ENCODE measurements at regions not wholly inside any gene's neighbourhood (a gene's known extent, or its start where the extent isn't known, plus 50 kb on each side); places are given as distances from the start of the nearest gene placed in this dataset.
"Not testable (repeated sequence)": the region's sequence is repeated elsewhere in the genome, so short reads cannot be mapped to it uniquely, and the experiment has no call there.

DNA sequence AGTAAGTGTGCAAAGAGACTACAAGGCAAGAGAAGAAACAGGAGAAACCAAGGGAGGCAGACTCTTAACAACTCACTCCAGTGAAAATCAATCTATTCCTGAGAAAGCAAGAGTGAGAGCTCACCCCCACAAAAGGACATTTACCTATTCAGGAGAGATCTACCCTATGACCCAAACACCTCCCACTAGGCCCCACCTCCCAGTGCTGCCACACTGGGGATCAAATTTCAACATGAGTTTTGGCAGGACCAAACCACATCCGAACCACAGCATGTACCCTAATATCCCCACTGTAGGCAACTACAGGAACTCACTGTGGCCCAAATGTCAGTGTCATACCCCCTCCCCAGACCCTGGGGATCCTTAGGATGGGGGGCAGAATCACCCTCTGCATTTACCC, 526.2 kb upstream of the B3GAT1 start:
- no peak for DNase-seq (ENCODE audit: extremely low read depth, low read depth)
- TF ChIP-seq, protein P1, sequence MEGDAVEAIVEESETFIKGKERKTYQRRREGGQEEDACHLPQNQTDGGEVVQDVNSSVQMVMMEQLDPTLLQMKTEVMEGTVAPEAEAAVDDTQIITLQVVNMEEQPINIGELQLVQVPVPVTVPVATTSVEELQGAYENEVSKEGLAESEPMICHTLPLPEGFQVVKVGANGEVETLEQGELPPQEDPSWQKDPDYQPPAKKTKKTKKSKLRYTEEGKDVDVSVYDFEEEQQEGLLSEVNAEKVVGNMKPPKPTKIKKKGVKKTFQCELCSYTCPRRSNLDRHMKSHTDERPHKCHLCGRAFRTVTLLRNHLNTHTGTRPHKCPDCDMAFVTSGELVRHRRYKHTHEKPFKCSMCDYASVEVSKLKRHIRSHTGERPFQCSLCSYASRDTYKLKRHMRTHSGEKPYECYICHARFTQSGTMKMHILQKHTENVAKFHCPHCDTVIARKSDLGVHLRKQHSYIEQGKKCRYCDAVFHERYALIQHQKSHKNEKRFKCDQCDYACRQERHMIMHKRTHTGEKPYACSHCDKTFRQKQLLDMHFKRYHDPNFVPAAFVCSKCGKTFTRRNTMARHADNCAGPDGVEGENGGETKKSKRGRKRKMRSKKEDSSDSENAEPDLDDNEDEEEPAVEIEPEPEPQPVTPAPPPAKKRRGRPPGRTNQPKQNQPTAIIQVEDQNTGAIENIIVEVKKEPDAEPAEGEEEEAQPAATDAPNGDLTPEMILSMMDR (IDR thresholded peaks at IDR 0.05; ENCODE audit: low read depth, low read length), result no peak

DNA sequence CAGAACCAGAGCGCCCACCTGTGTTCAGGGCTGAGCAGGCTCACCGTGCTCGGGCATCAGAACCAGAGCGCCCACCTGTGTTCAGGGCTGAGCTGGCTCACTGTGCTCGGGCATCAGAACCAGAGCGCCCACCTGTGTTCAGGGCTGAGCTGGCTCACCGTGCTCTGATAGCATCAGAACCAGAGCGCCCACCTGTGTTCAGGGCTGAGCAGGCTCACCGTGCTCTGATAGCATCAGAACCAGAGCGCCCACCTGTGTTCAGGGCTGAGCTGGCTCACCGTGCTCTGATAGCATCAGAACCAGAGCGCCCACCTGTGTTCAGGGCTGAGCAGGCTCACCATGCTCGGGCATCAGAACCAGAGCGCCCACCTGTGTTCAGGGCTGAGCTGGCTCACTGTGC, 525.2 kb upstream of the B3GAT1 start:
- DNase-seq (ENCODE audit: extremely low read depth, low read depth), result not testable (repeated sequence)

DNA sequence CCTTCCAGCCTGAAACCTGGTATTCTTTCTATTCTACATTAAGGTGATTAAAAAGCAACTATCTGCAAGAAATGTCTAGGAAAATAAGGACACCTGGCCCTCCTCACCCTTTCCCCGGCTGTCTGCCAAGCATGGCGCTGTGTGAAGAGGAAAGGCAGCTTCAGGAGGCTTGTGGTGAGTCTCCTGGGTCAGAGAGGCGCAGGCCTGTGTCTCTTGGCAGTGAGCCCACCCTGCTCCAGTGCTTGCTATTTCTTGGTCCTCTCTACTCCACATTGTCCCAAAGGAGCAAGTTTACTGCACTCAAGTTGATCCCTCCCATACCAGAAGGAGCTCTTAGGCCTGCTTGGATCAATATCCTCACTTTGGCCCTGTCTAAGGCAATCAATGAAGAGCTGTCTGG, 520.7 kb upstream of the B3GAT1 start:
- TF ChIP-seq, protein P1 (IDR thresholded peaks at IDR 0.05; ENCODE audit: low read depth, low read length), result no peak
- no peak for DNase-seq (ENCODE audit: extremely low read depth, low read depth)

DNA sequence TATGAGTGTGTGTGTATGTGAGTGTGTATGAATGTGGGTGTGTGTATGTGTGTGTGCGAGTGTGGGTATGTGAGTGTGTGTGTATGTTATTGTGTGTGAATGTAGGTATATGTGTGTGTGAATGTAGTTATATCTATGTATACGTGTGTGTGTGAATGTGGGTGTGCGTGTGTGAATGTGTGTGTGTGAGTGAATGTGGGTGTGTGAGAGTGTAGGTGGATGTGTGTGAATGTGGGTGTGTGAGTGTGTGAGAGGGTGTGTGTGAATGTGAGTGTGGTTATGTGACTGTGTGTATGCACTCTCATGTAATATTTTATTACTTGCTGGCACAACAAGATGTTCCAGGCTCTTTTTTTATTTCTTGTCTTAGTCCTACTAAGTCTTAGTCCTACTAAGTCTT, 513.4 kb upstream of the B3GAT1 start:
- TF ChIP-seq, protein P1 (IDR thresholded peaks at IDR 0.05; ENCODE audit: low read depth, low read length), result no peak

DNA sequence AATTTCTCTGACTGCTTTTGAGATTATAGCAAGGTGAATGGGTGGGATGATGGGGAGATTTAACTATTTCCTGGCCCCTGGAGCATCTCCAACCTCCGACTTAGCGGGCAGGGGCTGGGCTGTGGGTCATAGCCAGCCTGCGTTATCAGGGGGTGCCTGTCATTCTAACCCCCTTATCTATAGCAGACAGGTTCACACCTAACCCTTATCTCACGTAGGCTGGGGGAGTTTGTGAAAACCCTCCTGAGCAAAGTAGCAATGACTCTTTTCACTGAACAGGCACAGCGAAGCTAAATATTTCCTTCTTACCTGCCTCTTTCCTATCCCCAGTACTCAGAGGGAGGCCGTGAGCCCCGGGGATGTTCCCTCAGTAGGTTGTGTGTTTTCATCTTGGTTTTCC, 511.4 kb upstream of the B3GAT1 start:
- DNase-seq (ENCODE audit: extremely low read depth, low read depth), result no peak
- TF ChIP-seq, protein P1 (IDR thresholded peaks at IDR 0.05; ENCODE audit: low read depth, low read length), result no peak

More for the DNA sequence above, 513.4 kb upstream of the B3GAT1 start:
- DNase-seq (ENCODE audit: extremely low read depth, low read depth), result no peak

DNA sequence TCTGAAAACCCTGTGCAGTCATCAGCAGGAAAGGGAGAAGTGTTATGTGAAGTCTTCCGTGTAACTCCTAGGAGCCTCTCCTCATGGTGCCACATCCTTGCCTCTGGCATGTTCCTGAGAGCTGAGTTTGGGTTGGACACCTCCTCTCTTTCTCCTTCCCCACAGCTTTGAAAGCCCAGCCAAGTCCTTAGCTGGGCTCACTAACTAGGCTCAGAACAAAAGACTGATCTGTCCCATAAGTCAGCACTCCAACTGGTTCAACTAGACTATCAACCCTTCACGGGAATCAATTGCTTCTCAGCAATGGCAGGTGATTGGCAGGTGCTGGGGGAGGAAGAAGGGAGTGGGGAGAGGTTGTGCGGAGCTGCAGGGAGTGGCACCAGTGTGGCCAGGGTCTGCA, 509.9 kb upstream of the B3GAT1 start:
- TF ChIP-seq, protein P1 (IDR thresholded peaks at IDR 0.05; ENCODE audit: low read depth, low read length), result no peak
- no peak for DNase-seq (ENCODE audit: extremely low read depth, low read depth)

DNA sequence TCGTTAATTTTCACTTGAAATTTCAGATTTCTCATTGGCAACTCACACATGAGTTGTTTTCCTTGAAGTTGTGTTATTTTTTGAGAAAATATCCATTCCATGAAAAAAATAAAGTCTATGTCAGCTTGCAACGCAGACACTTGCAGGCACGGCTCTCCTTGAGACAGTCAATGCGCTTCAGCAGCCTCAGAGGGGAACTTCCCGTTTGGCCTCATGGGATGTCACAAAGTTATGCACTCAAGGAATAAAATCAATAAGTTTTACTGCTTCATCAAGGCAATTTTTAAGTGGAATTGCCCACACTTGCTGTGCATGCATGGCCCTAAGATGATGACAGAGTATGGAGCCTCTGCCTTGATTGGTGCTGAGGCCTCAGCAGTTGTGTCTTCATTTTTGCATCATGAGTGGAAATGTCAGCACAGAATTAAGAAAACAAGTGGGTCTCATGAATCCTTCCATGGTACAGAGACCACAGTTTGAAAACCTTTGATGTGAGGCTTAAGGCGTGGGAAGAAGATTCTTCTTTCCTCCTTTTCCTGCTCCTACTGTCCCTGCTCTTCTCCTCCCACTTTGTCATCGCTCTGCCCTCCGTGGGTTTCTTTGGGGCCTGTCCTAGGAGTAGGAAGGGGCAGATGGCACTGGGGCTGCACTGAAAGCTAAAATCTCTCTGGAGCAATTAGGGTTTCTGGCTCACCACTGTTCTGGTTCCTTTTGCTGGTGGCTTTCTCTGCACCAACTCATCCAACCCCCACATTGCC, 509.0 kb upstream of the B3GAT1 start:
- DNase-seq (ENCODE audit: extremely low read depth, low read depth), result no peak
- TF ChIP-seq, protein P1 (IDR thresholded peaks at IDR 0.05; ENCODE audit: low read depth, low read length), result no peak
